ENCODE measurements at regions not wholly inside any gene's neighbourhood (a gene's known extent, or its start where the extent isn't known, plus 50 kb on each side); places are given as distances from the start of the nearest gene placed in this dataset.

- DNase-seq = no peak
These were observed 52.4 kb upstream of the WDR26 start for GRCh38 chr1:224486801-224487583.

- DNase-seq = no peak
These were observed 54.4 kb upstream of the WDR26 start for GRCh38 chr1:224488806-224489499.

- no peak for DNase-seq
These were observed 55.2 kb upstream of the WDR26 start for GRCh38 chr1:224489534-224490365.

- DNase-seq = no peak
These were observed 56.2 kb upstream of the WDR26 start for GRCh38 chr1:224490549-224491537.

GRCh38 chr1:224492015-224492414, 57.4 kb upstream of the WDR26 start:
- DNase-seq = no peak

- no peak for DNase-seq
These were observed 58.0 kb upstream of the WDR26 start for GRCh38 chr1:224492632-224493031.

- DNase-seq = no peak
These were observed 58.7 kb upstream of the WDR26 start for GRCh38 chr1:224493269-224493668.

GRCh38 chr1:224494343-224494742, 59.7 kb upstream of the WDR26 start:
- no peak for DNase-seq

- no peak for DNase-seq
These were observed 61.3 kb upstream of the WDR26 start for GRCh38 chr1:224495866-224496265.

- DNase-seq = no peak
These were observed 62.2 kb upstream of the WDR26 start for GRCh38 chr1:224496826-224497225.

GRCh38 chr1:224497714-224498573, 63.3 kb upstream of the WDR26 start:
- DNase-seq = no peak

- no peak for DNase-seq
These were observed 64.1 kb upstream of the WDR26 start for GRCh38 chr1:224498574-224499170.

- no peak for DNase-seq
These were observed 64.6 kb upstream of the WDR26 start for GRCh38 chr1:224499204-224499603.

- no peak for DNase-seq
These were observed 66.2 kb upstream of the WDR26 start for GRCh38 chr1:224500796-224501195.

- DNase-seq = no peak
These were observed 67.2 kb upstream of the WDR26 start for GRCh38 chr1:224501836-224502235.

- DNase-seq = peak; percentile 61
These were observed 68.0 kb upstream of the WDR26 start for GRCh38 chr1:224502459-224503160.

GRCh38 chr1:224503161-224504118, 68.8 kb upstream of the WDR26 start:
- DNase-seq = peak; percentile 76

- no peak for DNase-seq
These were observed 69.9 kb upstream of the WDR26 start for GRCh38 chr1:224504297-224505041.
